Central memory CD8-positive, alpha-beta T cell (primary cell): ENCODE measurements at regions not wholly inside any gene's neighbourhood (a gene's known extent, or its start where the extent isn't known, plus 50 kb on each side); places are given as distances from the start of the nearest gene placed in this dataset.

Experiments
- ATAC-seq: fragments of 150-1000 bp; cut with Tn5 transposase; replicated peaks from 2 replicates; pipeline ENCODE4 v1.10.0; 2022; ENCODE audit warnings: mild to moderate bottlenecking, moderate FRiP score, moderate number of reproducible peaks; ENCODE audit not compliant: poor library complexity, severe bottlenecking; ENCODE audit errors: extremely low read depth
- DNase-seq, 2 donors: peaks; one replicate each; pipeline ENCODE4 v3.0.0; 2021; ENCODE audit warnings: low spot score in 2 of 2
- H3K27ac Mint-ChIP-seq: one replicate; pipeline ENCODE4 v1.8.0; 2022; ENCODE audit warnings: low read depth, mild to moderate bottlenecking, moderate library complexity, mixed read lengths
- H3K27me3 Mint-ChIP-seq: one replicate; pipeline ENCODE4 v1.8.0; 2022; ENCODE audit warnings: mixed read lengths
- H3K36me3 Mint-ChIP-seq: one replicate; pipeline ENCODE4 v1.8.0; 2022; ENCODE audit warnings: mild to moderate bottlenecking, moderate library complexity, mixed read lengths; ENCODE audit not compliant: insufficient read depth
- H3K4me1 Mint-ChIP-seq: one replicate; pipeline ENCODE4 v1.8.0; 2022; ENCODE audit warnings: mixed read lengths
- H3K4me3 Mint-ChIP-seq: one replicate; pipeline ENCODE4 v1.8.0; 2022; ENCODE audit warnings: mild to moderate bottlenecking, moderate library complexity, mixed read lengths
- H3K9me3 Mint-ChIP-seq: one replicate; pipeline ENCODE4 v1.8.0; 2022; ENCODE audit warnings: mixed read lengths

- ATAC-seq, result no peak
- Mint-ChIP-seq H3K4me1 (no peaks in the 10 kb centered on the region), H3K27ac (no peak overlapping the region), H3K27me3 (peaks cover 9% of the 10 kb centered on the region), H3K36me3 (no peaks in the 10 kb centered on the region), H3K9me3 (no peaks in the 10 kb centered on the region), H3K4me3 (no peak overlapping the region)
- DNase-seq, result no peak
Measured at GRCh38 chr2:118614841-118615271, 232.6 kb downstream of the EN1 start.

- no peaks in the 10 kb centered on the region for H3K9me3 Mint-ChIP-seq
- H3K36me3 Mint-ChIP-seq, result no peaks in the 10 kb centered on the region
- H3K27ac Mint-ChIP-seq, result no peak overlapping the region
- peaks cover 9% of the 10 kb centered on the region for H3K27me3 Mint-ChIP-seq
- ATAC-seq (no peak), DNase-seq (no peak)
- H3K4me3 Mint-ChIP-seq, result no peak overlapping the region
- H3K4me1 Mint-ChIP-seq, result no peaks in the 10 kb centered on the region
Measured at GRCh38 chr2:118613737-118614136, 233.7 kb downstream of the EN1 start.

- ATAC-seq (no peak), DNase-seq (no peak)
- H3K27me3 Mint-ChIP-seq, result peaks cover 9% of the 10 kb centered on the region
- no peaks in the 10 kb centered on the region for H3K36me3 Mint-ChIP-seq
- H3K4me1 Mint-ChIP-seq, result no peaks in the 10 kb centered on the region
- no peaks in the 10 kb centered on the region for H3K9me3 Mint-ChIP-seq
- H3K27ac Mint-ChIP-seq, result no peak overlapping the region
- no peak overlapping the region for H3K4me3 Mint-ChIP-seq
Measured at GRCh38 chr2:118611691-118612090, 235.8 kb downstream of the EN1 start.

- no peaks in the 10 kb centered on the region for H3K36me3 Mint-ChIP-seq
- H3K27me3 Mint-ChIP-seq, result peaks cover 9% of the 10 kb centered on the region
- H3K4me1 Mint-ChIP-seq, result no peaks in the 10 kb centered on the region
- no peaks in the 10 kb centered on the region for H3K9me3 Mint-ChIP-seq
- no peak for DNase-seq
- no peak overlapping the region for H3K4me3 Mint-ChIP-seq
- no peak overlapping the region for H3K27ac Mint-ChIP-seq
- no peak for ATAC-seq
Measured at GRCh38 chr2:118609138-118609537, 238.3 kb downstream of the EN1 start.

GRCh38 chr2:118607641-118608040 is 239.8 kb downstream of the EN1 start:
- DNase-seq (no peak), ATAC-seq (no peak)
- Mint-ChIP-seq H3K4me3 (no peak overlapping the region), H3K27me3 (peaks cover 6% of the 10 kb centered on the region), H3K36me3 (no peaks in the 10 kb centered on the region), H3K27ac (no peak overlapping the region), H3K9me3 (no peaks in the 10 kb centered on the region), H3K4me1 (no peaks in the 10 kb centered on the region)

- ATAC-seq (no peak), DNase-seq (no peak)
- Mint-ChIP-seq H3K4me3 (no peak overlapping the region), H3K27me3 (no peaks in the 10 kb centered on the region), H3K27ac (no peak overlapping the region), H3K36me3 (no peaks in the 10 kb centered on the region), H3K4me1 (no peaks in the 10 kb centered on the region), H3K9me3 (peaks cover 15% of the 10 kb centered on the region)
Measured at GRCh38 chr2:118604811-118605210, 242.6 kb downstream of the EN1 start.

GRCh38 chr2:118604371-118604770 is 243.1 kb downstream of the EN1 start:
- DNase-seq, result no peak
- no peaks in the 10 kb centered on the region for H3K27me3 Mint-ChIP-seq
- no peak overlapping the region for H3K4me3 Mint-ChIP-seq
- no peaks in the 10 kb centered on the region for H3K36me3 Mint-ChIP-seq
- ATAC-seq, result no peak
- no peaks in the 10 kb centered on the region for H3K4me1 Mint-ChIP-seq
- H3K9me3 Mint-ChIP-seq, result peaks cover 15% of the 10 kb centered on the region
- no peak overlapping the region for H3K27ac Mint-ChIP-seq

- Mint-ChIP-seq H3K4me3 (no peak overlapping the region), H3K27me3 (no peaks in the 10 kb centered on the region), H3K36me3 (no peaks in the 10 kb centered on the region), H3K27ac (no peak overlapping the region), H3K9me3 (peaks cover 15% of the 10 kb centered on the region), H3K4me1 (no peaks in the 10 kb centered on the region)
- ATAC-seq (no peak), DNase-seq (no peak)
Measured at GRCh38 chr2:118599141-118599540, 248.3 kb downstream of the EN1 start.

- no peaks in the 10 kb centered on the region for H3K4me1 Mint-ChIP-seq
- no peak overlapping the region for H3K4me3 Mint-ChIP-seq
- H3K9me3 Mint-ChIP-seq, result peaks cover 19% of the 10 kb centered on the region
- ATAC-seq (no peak), DNase-seq (no peak)
- no peaks in the 10 kb centered on the region for H3K36me3 Mint-ChIP-seq
- no peak overlapping the region for H3K27ac Mint-ChIP-seq
- H3K27me3 Mint-ChIP-seq, result no peaks in the 10 kb centered on the region
Measured at GRCh38 chr2:118596620-118597019, 250.8 kb downstream of the EN1 start.

- no peaks in the 10 kb centered on the region for H3K27me3 Mint-ChIP-seq
- no peak overlapping the region for H3K27ac Mint-ChIP-seq
- DNase-seq, result no peak
- H3K4me3 Mint-ChIP-seq, result no peak overlapping the region
- H3K36me3 Mint-ChIP-seq, result no peaks in the 10 kb centered on the region
- H3K4me1 Mint-ChIP-seq, result no peaks in the 10 kb centered on the region
- no peak for ATAC-seq
- peaks cover 7% of the 10 kb centered on the region for H3K9me3 Mint-ChIP-seq
Measured at GRCh38 chr2:118593257-118593656, 254.2 kb downstream of the EN1 start.

GRCh38 chr2:118591223-118591622 is 256.2 kb downstream of the EN1 start:
- no peak for DNase-seq
- H3K27ac Mint-ChIP-seq, result no peak overlapping the region
- H3K4me1 Mint-ChIP-seq, result no peaks in the 10 kb centered on the region
- ATAC-seq, result no peak
- peaks cover 14% of the 10 kb centered on the region for H3K9me3 Mint-ChIP-seq
- H3K27me3 Mint-ChIP-seq, result no peaks in the 10 kb centered on the region
- H3K4me3 Mint-ChIP-seq, result no peak overlapping the region
- H3K36me3 Mint-ChIP-seq, result no peaks in the 10 kb centered on the region

- Mint-ChIP-seq H3K27me3 (no peaks in the 10 kb centered on the region), H3K9me3 (peaks cover 17% of the 10 kb centered on the region), H3K4me1 (no peaks in the 10 kb centered on the region), H3K36me3 (no peaks in the 10 kb centered on the region), H3K27ac (no peak overlapping the region), H3K4me3 (no peak overlapping the region)
- DNase-seq (no peak), ATAC-seq (no peak)
Measured at GRCh38 chr2:118589721-118590120, 257.7 kb downstream of the EN1 start.

- Mint-ChIP-seq H3K36me3 (no peaks in the 10 kb centered on the region), H3K9me3 (peaks cover 17% of the 10 kb centered on the region), H3K27ac (no peak overlapping the region), H3K4me3 (no peak overlapping the region), H3K4me1 (no peaks in the 10 kb centered on the region), H3K27me3 (no peaks in the 10 kb centered on the region)
- no peak for ATAC-seq
- no peak for DNase-seq
Measured at GRCh38 chr2:118588850-118589249, 258.6 kb downstream of the EN1 start.

- Mint-ChIP-seq H3K4me3 (no peak overlapping the region), H3K4me1 (no peaks in the 10 kb centered on the region), H3K36me3 (no peaks in the 10 kb centered on the region), H3K27ac (no peak overlapping the region), H3K27me3 (no peaks in the 10 kb centered on the region), H3K9me3 (peaks cover 9% of the 10 kb centered on the region)
- DNase-seq (no peak), ATAC-seq (no peak)
Measured at GRCh38 chr2:118586312-118586711, 261.1 kb downstream of the EN1 start.
